Skeletal muscle satellite cell (primary cell): ENCODE measurements at regions not wholly inside any gene's neighbourhood (a gene's known extent, or its start where the extent isn't known, plus 50 kb on each side); places are given as distances from the start of the nearest gene placed in this dataset.

ENCODE experiments used
- H3K27me3 ChIP-seq: 2 replicates; pipeline ENCODE4 v1.7.0; 2013; ENCODE audit warnings: low read length; ENCODE audit not compliant: control insufficient read depth, insufficient read depth
- H3K36me3 ChIP-seq: 2 replicates; pipeline ENCODE4 v1.7.0; 2013; ENCODE audit warnings: mild to moderate bottlenecking, control low read depth, low read length; ENCODE audit not compliant: insufficient read depth
- H3K4me1 ChIP-seq: 2 replicates; pipeline ENCODE4 v1.7.0; 2013; ENCODE audit warnings: low read length; ENCODE audit not compliant: control insufficient read depth, insufficient read depth
- H3K4me2 ChIP-seq: 2 replicates; pipeline ENCODE4 v1.7.0; 2013; ENCODE audit warnings: mild to moderate bottlenecking, low read length
- H3K4me3 ChIP-seq: 2 replicates; pipeline ENCODE4 v1.7.0; 2013; ENCODE audit warnings: low read length
- H3K9ac ChIP-seq: 2 replicates; pipeline ENCODE4 v1.7.0; 2013; ENCODE audit warnings: mild to moderate bottlenecking, low read depth, low read length, moderate library complexity
- H3K9me3 ChIP-seq: replicated peaks from 2 replicates; pipeline ENCODE4 v1.7.0; 2013; ENCODE audit warnings: mild to moderate bottlenecking, control low read depth, low read length

GRCh38 chr3:157786618-157787017 lies 283.4 kb upstream of the VEPH1 start:
- H3K9me3 ChIP-seq, result no peaks in the 10 kb centered on the region
- peak overlapping the region; percentile 65 for H3K4me2 ChIP-seq
- H3K27me3 ChIP-seq, result no peaks in the 10 kb centered on the region
- no peak overlapping the region for H3K9ac ChIP-seq
- H3K4me3 ChIP-seq, result no peak overlapping the region
- peaks cover 26% of the 10 kb centered on the region for H3K4me1 ChIP-seq
- H3K36me3 ChIP-seq, result no peaks in the 10 kb centered on the region

GRCh38 chr3:157786211-157786610 lies 283.0 kb upstream of the VEPH1 start:
- Histone ChIP-seq H3K36me3 (no peaks in the 10 kb centered on the region), H3K9ac (no peak overlapping the region), H3K4me3 (no peak overlapping the region), H3K27me3 (no peaks in the 10 kb centered on the region), H3K9me3 (no peaks in the 10 kb centered on the region), H3K4me2 (peak overlapping the region; percentile 65), H3K4me1 (peaks cover 26% of the 10 kb centered on the region)

GRCh38 chr3:157785102-157785826 lies 282.0 kb upstream of the VEPH1 start:
- Histone ChIP-seq H3K4me1 (peaks cover 26% of the 10 kb centered on the region), H3K9me3 (no peaks in the 10 kb centered on the region), H3K4me2 (peak overlapping the region; percentile 65), H3K27me3 (no peaks in the 10 kb centered on the region), H3K9ac (no peak overlapping the region), H3K36me3 (no peaks in the 10 kb centered on the region), H3K4me3 (peak overlapping the region; percentile 23)

- H3K27me3 ChIP-seq, result no peaks in the 10 kb centered on the region
Observed at GRCh38 chr3:157782236-157782635, 279.0 kb upstream of the VEPH1 start.

GRCh38 chr3:157776861-157777260 lies 273.6 kb upstream of the VEPH1 start:
- H3K4me1 ChIP-seq, result no peaks in the 10 kb centered on the region
- H3K9me3 ChIP-seq, result no peaks in the 10 kb centered on the region

More at GRCh38 chr3:157782236-157782635, 279.0 kb upstream of the VEPH1 start:
- Histone ChIP-seq H3K4me3 (no peak overlapping the region), H3K9ac (no peak overlapping the region), H3K9me3 (no peaks in the 10 kb centered on the region), H3K4me2 (no peak overlapping the region), H3K4me1 (peaks cover 26% of the 10 kb centered on the region), H3K36me3 (no peaks in the 10 kb centered on the region)

GRCh38 chr3:157775446-157775845 lies 272.2 kb upstream of the VEPH1 start:
- no peak overlapping the region for H3K9ac ChIP-seq
- no peak overlapping the region for H3K4me3 ChIP-seq
- H3K9me3 ChIP-seq, result no peaks in the 10 kb centered on the region
- H3K4me1 ChIP-seq, result no peaks in the 10 kb centered on the region
- no peaks in the 10 kb centered on the region for H3K36me3 ChIP-seq
- H3K27me3 ChIP-seq, result no peaks in the 10 kb centered on the region
- H3K4me2 ChIP-seq, result no peak overlapping the region

More at GRCh38 chr3:157776861-157777260, 273.6 kb upstream of the VEPH1 start:
- H3K36me3 ChIP-seq, result no peaks in the 10 kb centered on the region
- H3K4me2 ChIP-seq, result no peak overlapping the region
- no peaks in the 10 kb centered on the region for H3K27me3 ChIP-seq
- H3K4me3 ChIP-seq, result no peak overlapping the region
- no peak overlapping the region for H3K9ac ChIP-seq

GRCh38 chr3:157769378-157769777 lies 266.2 kb upstream of the VEPH1 start:
- no peaks in the 10 kb centered on the region for H3K9me3 ChIP-seq
- H3K27me3 ChIP-seq, result no peaks in the 10 kb centered on the region
- no peak overlapping the region for H3K4me2 ChIP-seq
- no peak overlapping the region for H3K9ac ChIP-seq
- H3K36me3 ChIP-seq, result no peaks in the 10 kb centered on the region
- H3K4me1 ChIP-seq, result no peaks in the 10 kb centered on the region
- H3K4me3 ChIP-seq, result no peak overlapping the region

- H3K27me3 ChIP-seq, result no peaks in the 10 kb centered on the region
- H3K4me1 ChIP-seq, result no peaks in the 10 kb centered on the region
- no peak overlapping the region for H3K4me3 ChIP-seq
- no peaks in the 10 kb centered on the region for H3K9me3 ChIP-seq
- H3K36me3 ChIP-seq, result no peaks in the 10 kb centered on the region
- H3K9ac ChIP-seq, result no peak overlapping the region
- H3K4me2 ChIP-seq, result no peak overlapping the region
Observed at GRCh38 chr3:157767607-157768006, 264.4 kb upstream of the VEPH1 start.

- peaks cover 3% of the 10 kb centered on the region for H3K27me3 ChIP-seq
- H3K9ac ChIP-seq, result no peak overlapping the region
- no peak overlapping the region for H3K4me2 ChIP-seq
- no peaks in the 10 kb centered on the region for H3K9me3 ChIP-seq
- H3K4me3 ChIP-seq, result no peak overlapping the region
- H3K4me1 ChIP-seq, result no peaks in the 10 kb centered on the region
- H3K36me3 ChIP-seq, result no peaks in the 10 kb centered on the region
Observed at GRCh38 chr3:157763644-157764043, 260.4 kb upstream of the VEPH1 start.

- no peaks in the 10 kb centered on the region for H3K4me1 ChIP-seq
- peaks cover 20% of the 10 kb centered on the region for H3K27me3 ChIP-seq
- H3K36me3 ChIP-seq, result no peaks in the 10 kb centered on the region
- H3K9ac ChIP-seq, result no peak overlapping the region
- H3K4me2 ChIP-seq, result no peak overlapping the region
- no peaks in the 10 kb centered on the region for H3K9me3 ChIP-seq
- H3K4me3 ChIP-seq, result no peak overlapping the region
Observed at GRCh38 chr3:157759311-157759710, 256.1 kb upstream of the VEPH1 start.

GRCh38 chr3:157755233-157755632 lies 252.0 kb upstream of the VEPH1 start:
- Histone ChIP-seq H3K27me3 (peaks cover 28% of the 10 kb centered on the region), H3K4me1 (no peaks in the 10 kb centered on the region), H3K4me3 (no peak overlapping the region), H3K36me3 (no peaks in the 10 kb centered on the region), H3K9me3 (no peaks in the 10 kb centered on the region), H3K9ac (no peak overlapping the region), H3K4me2 (no peak overlapping the region)

- Histone ChIP-seq H3K4me1 (no peaks in the 10 kb centered on the region), H3K36me3 (no peaks in the 10 kb centered on the region), H3K4me3 (no peak overlapping the region), H3K4me2 (no peak overlapping the region), H3K27me3 (peaks cover 28% of the 10 kb centered on the region), H3K9me3 (no peaks in the 10 kb centered on the region), H3K9ac (no peak overlapping the region)
Observed at GRCh38 chr3:157754451-157754850, 251.2 kb upstream of the VEPH1 start.
